Keratinocyte (primary cell): ENCODE measurements at regions not wholly inside any gene's neighbourhood (a gene's known extent, or its start where the extent isn't known, plus 50 kb on each side); places are given as distances from the start of the nearest gene placed in this dataset.

Experiments used
- CTCF ChIP-seq, 3 experiments: IDR thresholded peaks in 1 of 3; conservative IDR thresholded peaks in 1 of 3; optimal IDR thresholded peaks in 1 of 3; 2 replicates in 2 of 3; 3 replicates in 1 of 3; pipeline versions ENCODE3 to v1.5.1; 2011; ENCODE audit warnings: low read length in 3 of 3, mild to moderate bottlenecking in 3 of 3, moderate library complexity in 2 of 3, control low read depth in 1 of 3, inconsistent platforms in 1 of 3; ENCODE audit not compliant: insufficient read depth in 2 of 3; ENCODE audit errors: extremely low read depth in 1 of 3
- EZH2 ChIP-seq: IDR thresholded peaks from one replicate; pipeline ENCODE4 v1.6.1; 2012; ENCODE audit warnings: inconsistent platforms, mild to moderate bottlenecking, low read length, moderate library complexity

- TF ChIP-seq CTCF (optimal IDR thresholded peaks at IDR 0.05 in 1 of 3, IDR thresholded peaks at IDR 0.05 in 1 of 3, conservative IDR thresholded peaks at IDR 0.05 in 1 of 3; ENCODE audit: extremely low read depth in 1 of 3, insufficient read depth in 2 of 3, low read length in 3 of 3) (peak in 1 of 3 experiments; percentile 21), EZH2 (no peak)
These were observed 82.0 kb downstream of the MICALL2 start for GRCh38 chr7:1377111-1377909.
